Right hindlimb (tissue), 1 donor: ENCODE measurements at regions not wholly inside any gene's neighbourhood (a gene's known extent, or its start where the extent isn't known, plus 50 kb on each side); places are given as distances from the start of the nearest gene placed in this dataset.

Experiments used
- DNase-seq: peaks from one replicate; pipeline ENCODE4 v3.0.0-alpha.2; 2018

- no peak for DNase-seq
Observed at GRCh38 chr14:101362529-101363260, 198.6 kb upstream of the DIO3 start.

DNA sequence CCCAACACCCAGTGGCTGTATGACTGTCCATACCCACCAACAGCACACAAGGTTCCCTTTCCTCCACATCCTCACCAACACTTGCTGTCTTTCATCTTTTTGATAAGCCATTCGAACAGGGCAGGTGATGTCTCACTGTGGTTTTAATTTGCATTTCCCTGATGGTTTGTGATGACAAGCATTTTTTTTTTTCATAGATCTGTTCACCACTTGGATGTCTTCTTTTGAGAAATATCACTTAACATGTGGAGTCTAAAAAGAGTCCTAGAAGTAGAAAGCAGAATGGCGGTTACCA is 198.1 kb upstream of the DIO3 start:
- DNase-seq: no peak

- DNase-seq: no peak
Observed at GRCh38 chr14:101363880-101364391, 197.4 kb upstream of the DIO3 start.

GRCh38 chr14:101364503-101365328 is 196.6 kb upstream of the DIO3 start:
- peak; percentile 81 for DNase-seq

GRCh38 chr14:101365329-101366158 is 195.8 kb upstream of the DIO3 start:
- no peak for DNase-seq

GRCh38 chr14:101367421-101368261 is 193.7 kb upstream of the DIO3 start:
- DNase-seq: no peak

DNA sequence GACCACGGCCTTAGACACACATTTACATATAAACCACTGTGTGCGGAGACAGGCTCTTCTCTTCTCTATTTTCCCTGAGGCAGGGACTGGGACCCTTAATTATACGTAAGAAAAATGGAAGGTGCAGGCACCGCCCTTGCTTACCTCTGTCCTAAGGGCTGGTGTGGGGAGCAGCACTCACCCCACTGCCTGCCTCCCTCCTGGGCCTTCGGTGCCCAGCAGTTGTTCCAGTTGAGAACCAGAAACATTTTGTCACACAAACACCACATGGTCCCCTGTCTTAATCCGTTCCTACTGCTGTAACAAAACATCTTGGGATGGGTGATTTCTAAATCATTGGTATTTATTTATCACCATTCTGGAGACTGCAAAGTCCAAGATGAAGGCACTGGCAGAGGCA is 192.7 kb upstream of the DIO3 start:
- no peak for DNase-seq

DNA sequence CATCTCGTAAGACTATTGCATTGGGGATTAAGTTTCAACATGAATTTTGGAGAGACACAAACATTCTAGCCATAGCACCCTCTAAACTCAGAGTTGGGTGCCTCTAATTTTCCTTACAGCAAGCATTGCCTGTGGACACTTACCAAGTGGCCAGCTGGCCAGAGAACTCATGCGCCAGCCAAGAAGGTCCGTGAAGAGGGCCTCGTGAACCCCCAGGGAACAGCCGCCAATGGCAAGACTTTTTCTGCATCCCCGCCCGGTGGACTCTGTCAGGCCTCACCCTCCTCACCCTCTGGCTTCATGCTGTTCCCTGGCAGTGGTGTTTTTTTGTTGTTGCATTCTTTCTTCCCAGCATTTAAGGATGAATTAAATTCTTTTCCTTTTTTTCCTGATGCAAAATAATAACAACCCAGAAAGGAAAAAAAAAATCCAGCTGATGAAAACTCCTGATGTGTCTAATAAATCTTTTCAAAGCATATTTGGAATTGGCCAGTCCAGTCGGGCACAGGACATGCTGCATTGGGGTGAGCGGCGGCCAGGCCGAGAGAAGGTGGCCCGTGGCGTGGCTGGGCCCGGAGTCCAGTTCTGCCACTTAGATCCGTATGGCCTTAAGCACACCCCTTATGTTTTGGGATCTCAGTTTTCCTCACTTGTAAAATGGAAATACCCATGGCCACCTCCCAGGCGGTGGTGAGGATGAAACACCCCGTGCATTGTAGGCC is 191.9 kb upstream of the DIO3 start:
- DNase-seq: no peak

- no peak for DNase-seq
Observed at GRCh38 chr14:101369916-101370592, 191.2 kb upstream of the DIO3 start.

DNA sequence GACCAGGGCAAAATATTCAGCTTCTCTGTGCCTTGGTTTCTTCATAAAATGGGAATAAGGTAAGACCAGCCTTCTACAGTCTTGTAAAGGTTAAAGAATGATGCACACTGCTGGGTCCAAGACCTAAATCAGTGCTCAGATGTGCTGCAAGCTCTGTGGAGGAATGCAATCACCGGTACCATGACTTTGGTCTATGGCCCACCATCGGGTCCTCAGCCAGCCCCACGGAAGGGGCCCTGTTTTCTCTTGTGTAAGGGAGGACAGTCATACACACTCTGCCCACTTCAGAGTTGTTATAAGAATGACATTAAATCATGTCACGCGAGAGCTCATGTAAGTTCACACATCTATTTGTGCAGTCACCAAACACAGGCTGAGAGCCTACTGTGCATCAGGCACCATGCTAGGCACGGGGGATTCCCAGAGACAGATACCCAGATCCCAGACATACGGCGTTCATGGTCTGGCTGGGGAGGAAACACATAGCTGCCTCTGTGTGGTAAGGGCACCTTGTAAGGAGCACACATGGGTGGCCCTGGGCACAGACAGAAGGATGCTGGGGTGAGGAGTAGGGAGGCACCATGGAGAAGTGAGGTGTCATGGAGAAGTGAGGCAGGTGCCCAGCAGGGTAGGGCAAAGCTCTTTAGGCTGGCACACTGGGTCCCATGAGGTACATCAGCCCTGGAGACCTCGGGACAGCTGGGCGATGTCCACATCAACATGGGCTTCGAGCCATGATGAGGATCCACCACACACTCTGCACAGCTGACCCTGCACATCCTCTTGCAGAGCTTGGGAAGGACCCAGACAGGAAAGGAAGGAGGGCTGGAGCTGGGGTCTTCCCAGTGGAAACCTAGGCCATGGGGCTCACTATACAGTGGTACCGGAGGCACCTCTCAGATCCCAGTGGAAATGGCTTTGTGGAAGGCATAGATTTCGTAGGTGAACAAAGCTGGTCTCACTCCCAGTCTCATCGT is 190.4 kb upstream of the DIO3 start:
- DNase-seq: no peak

DNA sequence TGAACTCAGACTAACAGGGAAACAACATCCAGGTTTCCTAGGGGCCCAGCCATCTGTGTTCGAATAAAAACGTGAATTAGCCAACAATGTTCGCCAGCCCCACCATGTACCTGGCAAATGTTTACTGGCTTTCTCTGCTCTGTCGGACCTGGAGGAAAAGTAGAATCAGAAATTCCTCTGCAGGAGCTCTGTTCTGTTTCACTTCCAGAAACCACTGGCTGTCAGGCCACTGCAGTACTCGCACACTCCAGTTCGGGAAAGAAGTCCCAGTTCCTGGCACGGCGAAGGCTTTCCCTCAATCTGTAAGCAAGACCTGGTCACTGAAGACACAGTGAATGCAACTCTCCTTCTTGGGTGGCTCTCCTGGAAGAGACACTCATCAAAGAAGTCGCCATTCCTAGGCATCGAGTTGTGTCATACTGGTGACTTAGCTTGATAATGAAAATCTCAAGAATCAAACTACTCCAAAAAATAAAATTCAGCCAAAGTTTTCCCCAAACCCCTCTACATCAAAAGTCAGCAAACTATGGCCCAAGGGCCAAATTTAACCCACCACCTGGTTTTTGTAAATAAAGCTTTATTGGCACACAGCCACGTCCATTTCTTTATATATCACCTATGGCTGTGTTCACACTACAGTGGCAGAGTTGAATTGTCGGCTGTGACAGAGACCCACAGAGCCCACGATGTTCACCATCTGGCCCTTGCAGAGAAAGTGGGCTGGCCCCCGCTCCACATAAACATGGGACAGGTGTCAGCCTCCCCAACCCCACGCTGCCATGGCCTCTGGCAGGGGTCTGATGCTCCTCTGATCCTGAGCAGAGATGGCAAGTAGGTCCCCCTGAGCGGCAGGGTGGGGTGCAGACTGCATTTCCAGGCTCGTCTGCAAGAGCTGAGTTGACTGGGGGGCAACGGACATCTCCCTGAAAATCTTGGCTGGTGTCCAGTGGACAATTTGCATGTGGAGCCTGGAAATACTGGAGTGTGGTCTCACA is 189.2 kb upstream of the DIO3 start:
- no peak for DNase-seq

GRCh38 chr14:101372894-101373620 is 188.2 kb upstream of the DIO3 start:
- DNase-seq: no peak

- DNase-seq: no peak
Observed at GRCh38 chr14:101373690-101374295, 187.5 kb upstream of the DIO3 start.

DNA sequence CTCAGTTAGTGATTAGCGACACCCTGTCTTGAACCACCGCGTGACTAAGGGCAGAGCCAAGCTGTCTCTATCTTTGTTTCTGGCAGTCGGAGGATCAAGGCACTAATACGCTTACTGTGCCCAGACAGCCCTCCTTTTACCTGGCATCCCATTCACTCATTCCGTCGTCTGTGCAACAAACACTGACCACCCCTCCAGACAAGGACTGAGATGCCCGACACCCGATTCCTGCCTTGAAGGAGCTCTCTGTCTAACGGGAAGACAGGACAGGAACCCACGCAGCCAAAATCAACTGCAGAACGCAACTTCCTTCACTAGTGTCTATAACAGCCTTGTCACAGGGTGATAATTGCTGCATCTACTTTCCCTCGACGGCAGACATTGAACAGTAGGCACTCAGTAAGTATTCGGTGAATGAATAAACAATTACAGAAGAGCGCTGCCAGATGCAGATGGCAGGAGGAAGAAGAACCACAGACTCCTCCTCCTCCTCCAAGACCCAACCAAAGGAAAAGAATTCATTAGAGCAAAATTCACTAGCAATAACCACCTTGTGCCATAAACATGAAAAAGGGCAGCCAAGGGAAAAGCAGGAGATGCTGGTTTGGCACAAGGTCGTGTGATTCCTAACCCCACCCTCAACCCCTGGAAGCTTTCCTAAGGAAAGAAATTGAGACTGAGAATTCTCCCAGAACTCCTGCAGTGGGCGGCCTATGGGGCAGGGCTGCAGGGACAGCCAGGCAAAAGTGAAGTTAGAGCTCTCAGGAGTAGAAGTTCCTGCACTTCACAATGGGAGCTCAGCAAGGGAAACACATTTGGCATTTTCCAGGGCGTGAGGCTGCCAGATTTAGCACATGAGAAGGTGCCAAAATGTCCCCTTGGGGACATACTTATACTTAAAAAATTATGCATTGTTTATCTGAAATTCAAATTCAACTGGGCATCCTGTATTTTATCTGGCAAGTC is 186.6 kb upstream of the DIO3 start:
- no peak for DNase-seq

GRCh38 chr14:101377069-101377468 is 184.2 kb upstream of the DIO3 start:
- no peak for DNase-seq

DNA sequence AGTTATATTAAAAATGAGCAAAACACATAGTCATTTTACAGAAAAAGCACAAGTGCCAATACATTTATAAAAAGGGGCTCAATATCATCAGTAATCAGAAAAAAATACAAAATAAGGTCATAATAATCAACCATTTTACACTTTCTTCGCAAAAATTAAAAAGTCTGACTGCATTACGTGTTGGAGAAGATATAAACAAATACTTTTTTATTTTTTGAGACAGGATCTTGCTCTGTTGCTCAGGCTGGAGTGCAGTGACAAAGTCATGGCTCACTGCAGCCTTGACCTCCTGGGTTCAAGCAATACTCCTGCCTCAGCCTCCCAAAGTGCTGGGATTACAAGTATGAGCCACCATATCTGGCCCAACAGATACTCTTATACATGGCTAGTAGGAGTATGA is 181.5 kb upstream of the DIO3 start:
- DNase-seq: no peak
